ENCODE measurements at regions not wholly inside any gene's neighbourhood (a gene's known extent, or its start where the extent isn't known, plus 50 kb on each side); places are given as distances from the start of the nearest gene placed in this dataset.
A peak's percentile ranks its signal among the peaks of the same experiment; 100 is the strongest.

DNA sequence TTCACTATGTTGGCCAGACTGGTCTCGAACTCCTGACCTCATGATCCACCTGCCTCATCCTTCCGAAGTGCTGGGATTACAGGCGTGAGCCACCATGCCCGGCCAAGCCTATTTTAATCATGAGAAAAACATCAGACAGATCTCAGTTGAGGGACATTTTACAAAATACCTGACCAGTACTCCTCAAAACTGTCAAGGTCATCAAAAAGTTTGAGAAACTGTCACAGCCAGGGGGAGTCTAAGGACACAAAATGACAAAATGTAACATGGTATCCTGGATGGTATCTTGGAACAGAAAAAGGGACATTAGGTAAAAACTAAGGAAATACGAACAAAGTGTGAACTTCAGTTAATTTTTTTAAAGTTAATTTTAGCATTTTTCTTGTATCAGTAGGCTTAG, 219.8 kb upstream of the PPP1R3A start:
- FAIRE-seq = no peak
- DNase-seq (ENCODE audit: low spot score in 2 of 2) = no peak

GRCh38 chr7:114133717-114134116, 214.9 kb upstream of the PPP1R3A start:
- FAIRE-seq = no peak
- DNase-seq (ENCODE audit: low spot score in 2 of 2) = no peak

- FAIRE-seq (no peak), DNase-seq (ENCODE audit: low spot score in 2 of 2) (no peak)
These were observed 212.1 kb upstream of the PPP1R3A start for GRCh38 chr7:114130866-114131265.

DNA sequence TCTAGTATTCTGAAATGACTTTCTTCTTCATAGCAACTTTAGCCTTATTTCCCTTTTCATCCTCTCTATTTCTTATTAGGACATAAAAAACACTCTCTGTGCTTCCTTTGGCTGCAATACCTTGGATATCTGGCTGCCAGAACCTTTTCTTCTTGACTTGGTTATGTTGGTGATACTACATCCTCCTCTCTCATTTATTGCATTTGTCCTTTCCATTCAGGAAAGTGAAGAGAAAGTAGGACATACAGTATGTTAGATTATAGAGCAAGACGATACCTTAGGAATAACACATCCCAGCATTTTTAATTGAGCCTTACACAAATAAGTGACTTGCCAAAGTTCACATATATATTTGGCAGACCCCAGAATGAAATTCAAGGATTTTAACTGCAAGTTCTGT, 210.1 kb upstream of the PPP1R3A start:
- FAIRE-seq (no peak), DNase-seq (ENCODE audit: low spot score in 2 of 2) (no peak)

- FAIRE-seq (no peak), DNase-seq (ENCODE audit: low spot score in 2 of 2) (no peak)
These were observed 207.3 kb upstream of the PPP1R3A start for GRCh38 chr7:114126095-114126494.

DNA sequence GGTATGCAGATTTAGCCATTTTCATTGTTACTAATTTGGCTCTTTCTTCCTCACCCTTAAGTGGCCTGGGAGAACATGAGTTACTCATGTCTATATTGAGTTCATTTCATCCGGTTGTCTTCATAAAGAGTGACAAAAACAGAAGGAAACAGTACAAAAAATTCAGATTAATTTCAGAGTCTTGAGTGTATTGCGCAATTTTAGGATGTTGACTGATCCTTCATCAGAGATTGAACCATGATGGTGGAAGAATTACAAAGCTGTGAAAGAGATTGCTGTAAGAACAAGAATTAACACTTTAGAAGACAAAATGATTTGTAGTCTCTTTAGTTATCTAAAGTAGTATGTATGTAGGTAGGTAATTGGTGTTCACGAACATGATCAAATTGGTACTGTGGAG, 194.0 kb upstream of the PPP1R3A start:
- no peak for FAIRE-seq
- no peak for DNase-seq (ENCODE audit: low spot score in 2 of 2)

- no peak for DNase-seq (ENCODE audit: low spot score in 2 of 2)
- no peak for FAIRE-seq
These were observed 191.9 kb upstream of the PPP1R3A start for GRCh38 chr7:114110666-114111065.

GRCh38 chr7:114109721-114110120, 190.9 kb upstream of the PPP1R3A start:
- FAIRE-seq = no peak
- no peak for DNase-seq (ENCODE audit: low spot score in 2 of 2)

DNA sequence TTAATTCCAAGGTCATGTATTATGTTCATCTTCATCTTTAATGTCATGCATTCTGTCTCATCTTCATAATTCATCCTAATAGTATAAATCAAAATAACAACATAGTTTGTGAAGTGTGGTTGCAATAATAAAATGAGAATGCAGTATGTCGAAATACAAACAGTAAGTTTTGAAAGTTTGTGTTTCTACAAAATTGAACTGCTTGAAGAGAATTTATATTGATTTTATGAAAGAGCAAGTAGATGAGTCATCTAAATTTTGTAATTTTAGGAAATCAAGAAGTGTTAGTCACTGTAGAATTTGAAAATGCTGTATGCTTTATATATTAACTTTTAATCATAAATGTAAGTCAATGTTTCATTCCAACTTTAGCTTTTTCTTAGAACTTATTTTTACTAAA, 190.5 kb upstream of the PPP1R3A start:
- DNase-seq (ENCODE audit: low spot score in 2 of 2) (no peak), FAIRE-seq (peak; percentile 51)

DNA sequence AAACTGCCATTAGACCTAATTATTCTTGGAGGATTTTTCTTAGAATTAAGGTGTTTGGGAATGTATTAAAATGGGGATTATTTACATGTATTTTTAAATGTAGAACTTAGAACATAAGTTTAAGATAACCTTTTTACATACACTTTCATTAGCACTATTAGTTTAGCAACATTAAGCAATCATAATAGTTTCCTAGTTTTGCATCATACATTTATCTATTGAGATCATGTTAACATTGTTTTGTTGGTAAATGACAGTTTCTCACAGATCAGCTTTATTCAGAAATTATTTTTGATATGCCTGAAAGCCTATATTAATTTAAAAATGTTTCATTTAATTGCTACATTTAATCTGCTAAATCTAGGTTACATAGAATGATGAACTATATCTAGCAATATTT, 189.7 kb upstream of the PPP1R3A start:
- FAIRE-seq = no peak
- DNase-seq (ENCODE audit: low spot score in 2 of 2) = no peak

- FAIRE-seq (no peak), DNase-seq (ENCODE audit: low spot score in 2 of 2) (no peak)
These were observed 188.7 kb upstream of the PPP1R3A start for GRCh38 chr7:114107522-114107921.

- FAIRE-seq (no peak), DNase-seq (ENCODE audit: low spot score in 2 of 2) (no peak)
These were observed 185.2 kb upstream of the PPP1R3A start for GRCh38 chr7:114104035-114104434.

GRCh38 chr7:114102996-114103395, 184.2 kb upstream of the PPP1R3A start:
- no peak for DNase-seq (ENCODE audit: low spot score in 2 of 2)

GRCh38 chr7:114102131-114102530, 183.3 kb upstream of the PPP1R3A start:
- no peak for DNase-seq (ENCODE audit: low spot score in 2 of 2)
- no peak for FAIRE-seq

More at GRCh38 chr7:114102996-114103395, 184.2 kb upstream of the PPP1R3A start:
- FAIRE-seq = no peak

DNA sequence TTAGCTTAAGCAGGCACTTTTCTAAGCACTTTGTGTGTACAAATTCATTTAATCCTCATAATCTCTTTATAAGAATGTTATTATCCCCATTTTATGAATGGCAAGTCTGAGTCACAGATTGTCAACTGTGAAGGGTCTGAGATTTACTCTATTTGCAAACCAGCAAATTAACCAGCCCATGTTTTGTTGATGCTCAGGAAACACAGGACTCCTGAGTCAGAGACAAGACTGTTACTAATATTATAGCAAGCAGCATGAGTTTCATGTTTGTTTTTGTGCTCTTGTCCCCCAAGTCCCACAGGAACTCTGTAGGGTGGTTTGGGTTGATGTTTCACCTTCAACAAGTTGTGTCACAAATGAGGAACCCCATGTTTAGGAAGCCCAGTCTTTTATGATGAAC, 182.0 kb upstream of the PPP1R3A start:
- no peak for DNase-seq (ENCODE audit: low spot score in 2 of 2)
- no peak for FAIRE-seq

- DNase-seq (ENCODE audit: low spot score in 2 of 2) (no peak), FAIRE-seq (no peak)
These were observed 180.5 kb upstream of the PPP1R3A start for GRCh38 chr7:114099337-114099736.

- DNase-seq (ENCODE audit: low spot score in 2 of 2) (no peak), FAIRE-seq (no peak)
These were observed 177.1 kb upstream of the PPP1R3A start for GRCh38 chr7:114095885-114096284.

DNA sequence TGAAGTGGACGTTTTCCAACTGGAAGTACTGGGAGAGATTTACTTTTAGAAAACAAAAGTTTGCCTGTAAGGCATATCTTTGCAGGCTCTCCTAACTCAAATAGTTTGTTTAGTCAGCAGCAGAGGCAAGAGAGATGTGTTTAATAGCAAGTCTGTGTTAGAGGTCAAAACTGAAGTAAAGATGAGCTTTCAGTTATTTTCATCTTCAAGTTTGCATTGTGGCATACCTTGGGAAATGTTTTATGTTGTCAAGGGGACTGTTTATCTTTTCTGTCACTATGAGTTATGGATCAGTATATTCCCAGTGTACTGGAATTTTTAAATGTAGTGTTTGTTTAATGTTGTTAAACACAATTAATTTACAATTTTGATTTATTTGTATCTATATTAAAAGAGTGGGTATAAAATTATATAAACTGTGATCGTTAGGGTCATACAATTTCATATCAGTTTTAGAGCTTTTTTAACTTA, 169.7 kb upstream of the PPP1R3A start:
- FAIRE-seq = peak; percentile 47
- no peak for DNase-seq (ENCODE audit: low spot score in 2 of 2)

DNA sequence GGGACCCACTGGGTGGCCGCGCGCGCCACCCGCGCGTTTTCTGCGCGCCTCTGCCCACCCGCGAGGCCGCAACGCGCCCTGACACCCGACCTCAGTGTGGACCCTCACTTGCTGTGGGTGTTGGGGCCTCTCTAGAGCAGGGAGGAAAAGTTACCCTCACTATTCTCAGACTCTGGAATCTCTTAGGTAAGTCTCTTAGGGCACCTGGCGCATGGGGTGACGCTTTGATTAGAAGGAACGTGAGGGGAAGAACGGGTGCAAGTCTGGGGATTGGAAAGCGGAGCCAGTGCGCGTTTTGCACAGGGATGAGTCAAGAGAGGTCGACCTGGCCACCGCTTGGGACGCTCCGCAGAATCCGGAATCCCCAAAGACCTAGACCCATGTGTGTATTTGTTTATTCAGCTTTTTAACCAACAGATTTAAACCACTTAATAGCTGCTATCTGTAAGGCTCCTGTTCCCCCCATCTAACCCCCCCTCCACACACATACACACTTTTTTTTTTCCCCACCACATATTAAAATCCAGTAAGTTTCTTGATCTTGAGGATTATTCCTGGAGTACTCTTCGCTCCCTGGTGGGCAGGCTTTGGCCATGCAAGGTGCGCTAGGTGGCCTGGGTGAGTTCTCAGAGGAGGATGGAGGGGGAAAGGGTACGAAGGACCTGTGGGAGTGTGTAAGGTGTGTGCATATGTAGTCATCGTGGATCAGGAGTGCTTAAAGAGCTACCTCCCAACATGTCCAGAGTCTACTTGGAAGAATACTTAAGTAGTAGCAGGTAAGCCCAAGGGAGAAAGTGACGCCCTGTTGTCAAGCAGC, 169.1 kb upstream of the PPP1R3A start:
- FAIRE-seq = no peak
- no peak for DNase-seq (ENCODE audit: low spot score in 2 of 2)

- DNase-seq (ENCODE audit: low spot score in 2 of 2) (peak in 1 of 2 donors; percentile 17), FAIRE-seq (no peak)
These were observed 168.3 kb upstream of the PPP1R3A start for GRCh38 chr7:114086914-114087652.

- DNase-seq (ENCODE audit: low spot score in 2 of 2) = no peak
- no peak for FAIRE-seq
These were observed 167.7 kb upstream of the PPP1R3A start for GRCh38 chr7:114086537-114086913.
